Sigmoid colon (tissue), 6 donors: ENCODE measurements at regions not wholly inside any gene's neighbourhood (a gene's known extent, or its start where the extent isn't known, plus 50 kb on each side); places are given as distances from the start of the nearest gene placed in this dataset.
"Not testable (repeated sequence)": the region's sequence is repeated elsewhere in the genome, so short reads cannot be mapped to it uniquely, and the experiment has no call there.

Experiments used
- DNase-seq: peaks from one replicate; pipeline ENCODE4 v3.0.0-alpha.2; 2019
- H3K27ac ChIP-seq, 4 donors: fragments of 200-600 bp; sonication (generic); one replicate each; pipeline ENCODE4 v1.5.1; 2016 to 2019; ENCODE audit warnings: mild to moderate bottlenecking in 1 of 4
- H3K27me3 ChIP-seq, 3 donors: fragments of 200-600 bp; sonication (generic); one replicate each; pipeline ENCODE4 v1.5.1; 2019; ENCODE audit warnings: mild to moderate bottlenecking in 1 of 3
- H3K36me3 ChIP-seq, 4 donors: fragments of 200-600 bp; sonication (generic); one replicate each; pipeline ENCODE4 v1.5.1; 2016 to 2019
- H3K4me1 ChIP-seq, 4 donors: fragments of 200-600 bp; sonication (generic); one replicate each; pipeline ENCODE4 v1.5.1; 2017 to 2019
- H3K4me3 ChIP-seq, 4 donors: fragments of 200-600 bp; sonication (generic); one replicate each; pipeline ENCODE4 v1.5.1; 2017 to 2019; ENCODE audit warnings: mild to moderate bottlenecking in 2 of 4, moderate library complexity in 1 of 4
- H3K9me3 ChIP-seq, 4 donors: fragments of 200-600 bp in 3 of 4; sonication (generic) in 3 of 4; one replicate each; pipeline versions ENCODE4 v1.5.1 to v1.6.1; 2013 to 2019
- CTCF ChIP-seq, 4 experiments: fragments of 450-650 bp in 3 of 4; fragments of 200-600 bp in 1 of 4; IDR thresholded peaks; one replicate each; pipeline ENCODE4 v1.5.1; 2016 to 2019; ENCODE audit warnings: antibody characterized with exemption in 4 of 4, mild to moderate bottlenecking in 3 of 4, moderate library complexity in 2 of 4
- EP300 ChIP-seq, 4 donors: sonication (generic); formaldehyde crosslinking; IDR thresholded peaks; one replicate each; pipeline ENCODE4 v1.6.1; 2017; ENCODE audit warnings: antibody characterized with exemption in 4 of 4
- POLR2A ChIP-seq, 2 donors: fragments of 450-650 bp; IDR thresholded peaks; one replicate each; pipeline ENCODE4 v1.6.1; 2016; ENCODE audit warnings: antibody characterized with exemption in 2 of 2, mild to moderate bottlenecking in 2 of 2, moderate library complexity in 2 of 2
- POLR2AphosphoS5 ChIP-seq, 4 donors: sonication (generic); formaldehyde crosslinking; IDR thresholded peaks; one replicate each; pipeline ENCODE4 v1.6.1; 2017; ENCODE audit warnings: antibody characterized with exemption in 4 of 4
- WGBS, 2 donors: extraction: QIAGEN DNeasy Blood & Tissue Kit; methylation state at CpG; one replicate each; pipeline ENCODE4 v1.1.7; 2013; 5-methylcytosine and 5-hydroxymethylcytosine counted together
- intact Hi-C: fragments of 100-400 bp; cut with DNase I; formaldehyde crosslinking; loops from one replicate; pipeline ENCODE4 v1.15.1; 2023
- donor health status: healthy with polysubstance abuse.
- donor health status: healthy.

GRCh38 chr14:65173973-65174693 is 71.8 kb upstream of the MAX start:
- no peaks in the 10 kb centered on the region for H3K36me3 ChIP-seq
- no peak overlapping the region for H3K27ac ChIP-seq
- peaks cover 0 to 8% (median 0%) of the 10 kb centered on the region in 3 donors for H3K27me3 ChIP-seq
- DNase-seq, result no peak
- peaks cover 0 to 8% (median 4%) of the 10 kb centered on the region in 4 donors for H3K4me1 ChIP-seq
- intact Hi-C loops, result no loop called here
- no peak for TF ChIP-seq POLR2AphosphoS5 (IDR thresholded peaks at IDR 0.05)
- 57 to 68% methylated on average over 13 of the region's 13 CpGs for WGBS, 2 donors
- H3K4me3 ChIP-seq, result no peak overlapping the region
- H3K9me3 ChIP-seq, result no peaks in the 10 kb centered on the region

- 83 to 89% methylated on average over 3 of the region's 3 CpGs for WGBS, 2 donors
- TF ChIP-seq POLR2AphosphoS5 (IDR thresholded peaks at IDR 0.05) (no peak), CTCF (IDR thresholded peaks at IDR 0.05) (no peak), EP300 (IDR thresholded peaks at IDR 0.05) (no peak), POLR2A (IDR thresholded peaks at IDR 0.05) (no peak)
- DNase-seq, result no peak
- H3K9me3 ChIP-seq, result no peaks in the 10 kb centered on the region
- intact Hi-C loops, result no loop called here
- peaks cover 0 to 8% (median 0%) of the 10 kb centered on the region in 3 donors for H3K27me3 ChIP-seq
- H3K36me3 ChIP-seq, result no peaks in the 10 kb centered on the region
- H3K4me3 ChIP-seq, result no peak overlapping the region
- H3K27ac ChIP-seq, result no peak overlapping the region
- peaks cover 0 to 8% (median 4%) of the 10 kb centered on the region in 4 donors for H3K4me1 ChIP-seq
Measured at GRCh38 chr14:65174783-65175182, 72.5 kb upstream of the MAX start.

- TF ChIP-seq POLR2A (IDR thresholded peaks at IDR 0.05) (no peak), POLR2AphosphoS5 (IDR thresholded peaks at IDR 0.05) (no peak), CTCF (IDR thresholded peaks at IDR 0.05) (no peak), EP300 (IDR thresholded peaks at IDR 0.05) (no peak)
- WGBS, 2 donors, result 81 to 82% methylated on average over 4 of the region's 4 CpGs
- intact Hi-C loops, result no loop called here
- Histone ChIP-seq H3K27me3 (no peaks in the 10 kb centered on the region), H3K27ac (no peak overlapping the region), H3K4me1 (peaks cover 0 to 4% (median 0%) of the 10 kb centered on the region in 4 donors), H3K9me3 (peaks cover 0 to 9% (median 0%) of the 10 kb centered on the region in 4 donors), H3K4me3 (no peak overlapping the region), H3K36me3 (no peaks in the 10 kb centered on the region)
- no peak for DNase-seq
Measured at GRCh38 chr14:65177551-65177950, 75.2 kb upstream of the MAX start.

GRCh38 chr14:65179231-65179630 is 76.9 kb upstream of the MAX start:
- H3K4me3 ChIP-seq, H3K27ac ChIP-seq, H3K36me3 ChIP-seq, H3K27me3 ChIP-seq, H3K9me3 ChIP-seq, H3K4me1 ChIP-seq, intact Hi-C loops, DNase-seq: not testable (repeated sequence)
- 91 to 94% methylated on average over 4 of the region's 4 CpGs for WGBS, 2 donors

GRCh38 chr14:65179918-65180724 is 77.8 kb upstream of the MAX start:
- WGBS, 2 donors, result 21 to 32% methylated on average over 8 of the region's 8 CpGs
- intact Hi-C loops, result no loop called here
- H3K9me3 ChIP-seq, result peaks cover 0 to 9% (median 0%) of the 10 kb centered on the region in 4 donors
- H3K27ac ChIP-seq, result no peak overlapping the region
- TF ChIP-seq EP300 (IDR thresholded peaks at IDR 0.05) (no peak), CTCF (IDR thresholded peaks at IDR 0.05) (no peak), POLR2A (IDR thresholded peaks at IDR 0.05) (no peak), POLR2AphosphoS5 (IDR thresholded peaks at IDR 0.05) (peak in 1 of 4 donors; percentile 5)
- peaks cover 0 to 4% (median 0%) of the 10 kb centered on the region in 4 donors for H3K4me1 ChIP-seq
- peak; percentile 67 for DNase-seq
- no peaks in the 10 kb centered on the region for H3K36me3 ChIP-seq
- no peaks in the 10 kb centered on the region for H3K27me3 ChIP-seq
- no peak overlapping the region for H3K4me3 ChIP-seq
